Upper lobe of left lung (tissue), 6 donors: ENCODE measurements at regions not wholly inside any gene's neighbourhood (a gene's known extent, or its start where the extent isn't known, plus 50 kb on each side); places are given as distances from the start of the nearest gene placed in this dataset.
"Not testable (repeated sequence)": the region's sequence is repeated elsewhere in the genome, so short reads cannot be mapped to it uniquely, and the experiment has no call there.

Experiments
- ATAC-seq, 2 donors: fragments of 200-7000 bp; cut with Tn5 transposase; one replicate each; pipeline ENCODE4 v1.9.1; 2022; ENCODE audit warnings: mild to moderate bottlenecking in 2 of 2, moderate library complexity in 2 of 2; ENCODE audit not compliant: low FRiP score in 2 of 2
- DNase-seq, 2 donors: peaks; one replicate each; pipeline ENCODE4 v3.0.0-alpha.2; 2019 to 2020
- H3K27ac ChIP-seq, 4 donors: fragments of 200-600 bp; sonication (generic); one replicate each; pipeline ENCODE4 v1.5.1; 2016 to 2019
- H3K27me3 ChIP-seq, 4 donors: fragments of 200-600 bp; sonication (generic); one replicate each; pipeline ENCODE4 v1.5.1; 2017 to 2019
- H3K36me3 ChIP-seq, 4 donors: fragments of 200-600 bp; sonication (generic); one replicate each; pipeline ENCODE4 v1.5.1; 2016 to 2019
- H3K4me1 ChIP-seq, 4 donors: fragments of 200-600 bp; sonication (generic); one replicate each; pipeline ENCODE4 v1.5.1; 2018 to 2019
- H3K4me3 ChIP-seq, 4 donors: fragments of 200-600 bp; sonication (generic); one replicate each; pipeline ENCODE4 v1.5.1; 2017 to 2019; ENCODE audit warnings: mild to moderate bottlenecking in 2 of 4, moderate library complexity in 1 of 4
- H3K9me3 ChIP-seq, 4 donors: fragments of 200-600 bp; sonication (generic); one replicate each; pipeline ENCODE4 v1.5.1; 2018 to 2019
- CTCF ChIP-seq, 6 experiments: fragments of 450-650 bp in 4 of 6; fragments of 200-600 bp in 2 of 6; sonication (generic) in 2 of 6; IDR thresholded peaks; one replicate each; pipeline ENCODE4 v1.5.1; 2016 to 2019; ENCODE audit warnings: antibody characterized with exemption in 6 of 6
- EP300 ChIP-seq, 4 donors: sonication (generic); formaldehyde crosslinking; IDR thresholded peaks; one replicate each; pipeline ENCODE4 v1.5.1; 2017; ENCODE audit warnings: antibody characterized with exemption in 4 of 4, control low read depth in 2 of 4
- POLR2A ChIP-seq, 4 donors: fragments of 450-650 bp; IDR thresholded peaks; one replicate each; pipeline ENCODE4 v1.5.1; 2016 to 2017; ENCODE audit warnings: antibody characterized with exemption in 4 of 4, mild to moderate bottlenecking in 2 of 4
- POLR2AphosphoS5 ChIP-seq, 2 donors: sonication (generic); formaldehyde crosslinking; IDR thresholded peaks; one replicate each; pipeline ENCODE4 v1.5.1; 2017; ENCODE audit warnings: antibody characterized with exemption in 2 of 2
- WGBS, 2 donors: methylation state at CpG; one replicate each; pipeline ENCODE4 v1.1.5; 2017 to 2018; 5-methylcytosine and 5-hydroxymethylcytosine counted together
- donor health status: DM: no; HTN: no; CAD: no; lungs with moderate emphysema.
- donor health status: DM: no; HTN: yes; CAD: no; lungs with severe emphysema.

- TF ChIP-seq CTCF (IDR thresholded peaks at IDR 0.05), result no peak
- TF ChIP-seq POLR2A (IDR thresholded peaks at IDR 0.05), result no peak
- TF ChIP-seq POLR2AphosphoS5 (IDR thresholded peaks at IDR 0.05), result no peak
- no peak for TF ChIP-seq EP300 (IDR thresholded peaks at IDR 0.05)
- Histone ChIP-seq H3K27ac (no peak overlapping the region), H3K9me3 (no peaks in the 10 kb centered on the region), H3K4me1 (no peaks in the 10 kb centered on the region), H3K27me3 (no peaks in the 10 kb centered on the region), H3K36me3 (no peaks in the 10 kb centered on the region), H3K4me3 (no peak overlapping the region)
- WGBS, 2 donors, result 21 to 22% methylated on average over 4 of the region's 4 CpGs
- DNase-seq, result no peak
- no peak for ATAC-seq
These were observed 89.1 kb upstream of the SP4 start for GRCh38 chr7:21338728-21339164.

DNA sequence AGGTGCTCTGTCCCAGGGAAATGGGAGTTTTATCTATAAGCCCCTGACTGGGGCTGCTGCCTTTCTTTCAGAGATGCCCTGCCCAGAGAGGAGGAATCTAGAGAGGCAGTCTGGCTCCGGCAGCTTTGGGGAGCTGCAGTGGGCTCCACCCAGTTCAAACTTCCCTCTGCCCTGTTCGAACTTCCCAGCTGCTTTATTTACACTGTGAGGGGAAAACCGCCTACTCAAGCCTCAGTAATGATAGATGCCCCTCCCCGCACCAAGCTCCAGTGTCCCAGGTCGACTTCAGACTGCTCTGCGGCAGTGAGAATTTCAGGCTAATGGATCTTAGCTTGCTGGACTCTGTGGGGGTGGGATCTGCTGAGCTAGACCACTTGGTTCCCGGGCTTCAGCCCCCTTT, 83.0 kb upstream of the SP4 start:
- not testable (repeated sequence) for H3K27ac ChIP-seq, ATAC-seq, H3K4me3 ChIP-seq, H3K27me3 ChIP-seq, H3K36me3 ChIP-seq, DNase-seq, H3K9me3 ChIP-seq, H3K4me1 ChIP-seq
- WGBS, 2 donors, result 25 to 30% methylated on average over 6 to 7 of the region's 7 CpGs

GRCh38 chr7:21345361-21345760, 82.5 kb upstream of the SP4 start:
- H3K4me3 ChIP-seq, result no peak overlapping the region
- ATAC-seq (no peak), DNase-seq (no peak)
- WGBS, 2 donors, result 71 to 96% methylated on average over 7 to 9 of the region's 9 CpGs
- H3K36me3 ChIP-seq, result no peaks in the 10 kb centered on the region
- TF ChIP-seq EP300 (IDR thresholded peaks at IDR 0.05) (no peak), POLR2A (IDR thresholded peaks at IDR 0.05) (no peak), POLR2AphosphoS5 (IDR thresholded peaks at IDR 0.05) (no peak), CTCF (IDR thresholded peaks at IDR 0.05) (no peak)
- no peaks in the 10 kb centered on the region for H3K9me3 ChIP-seq
- H3K4me1 ChIP-seq, result no peaks in the 10 kb centered on the region
- H3K27me3 ChIP-seq, result peaks cover 0 to 4% (median 0%) of the 10 kb centered on the region in 4 donors
- H3K27ac ChIP-seq, result no peak overlapping the region

DNA sequence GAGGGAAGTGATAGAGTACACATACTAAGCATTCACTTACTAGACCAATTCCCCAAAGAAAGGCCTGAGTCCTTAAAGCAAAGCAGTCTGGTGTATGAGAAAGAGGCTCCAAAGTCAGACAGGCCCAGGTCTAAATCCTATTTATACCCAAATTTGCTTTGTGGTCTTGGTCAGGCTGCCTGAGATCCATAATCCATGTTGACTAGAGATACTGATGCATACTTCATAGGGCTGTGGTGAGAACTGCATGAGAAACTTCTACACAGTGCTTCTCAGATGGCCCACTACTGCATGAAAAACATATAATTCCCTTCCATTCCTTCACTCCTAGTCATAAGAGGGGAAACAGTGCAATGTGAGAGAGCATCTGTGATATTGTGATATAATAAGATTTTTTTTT, 81.6 kb upstream of the SP4 start:
- DNase-seq (no peak), ATAC-seq (no peak)
- H3K4me3 ChIP-seq, result no peak overlapping the region
- no peaks in the 10 kb centered on the region for H3K36me3 ChIP-seq
- TF ChIP-seq POLR2A (IDR thresholded peaks at IDR 0.05), result no peak
- H3K27ac ChIP-seq, result no peak overlapping the region
- no peaks in the 10 kb centered on the region for H3K9me3 ChIP-seq
- H3K27me3 ChIP-seq, result peaks cover 0 to 4% (median 0%) of the 10 kb centered on the region in 4 donors
- no peaks in the 10 kb centered on the region for H3K4me1 ChIP-seq

DNA sequence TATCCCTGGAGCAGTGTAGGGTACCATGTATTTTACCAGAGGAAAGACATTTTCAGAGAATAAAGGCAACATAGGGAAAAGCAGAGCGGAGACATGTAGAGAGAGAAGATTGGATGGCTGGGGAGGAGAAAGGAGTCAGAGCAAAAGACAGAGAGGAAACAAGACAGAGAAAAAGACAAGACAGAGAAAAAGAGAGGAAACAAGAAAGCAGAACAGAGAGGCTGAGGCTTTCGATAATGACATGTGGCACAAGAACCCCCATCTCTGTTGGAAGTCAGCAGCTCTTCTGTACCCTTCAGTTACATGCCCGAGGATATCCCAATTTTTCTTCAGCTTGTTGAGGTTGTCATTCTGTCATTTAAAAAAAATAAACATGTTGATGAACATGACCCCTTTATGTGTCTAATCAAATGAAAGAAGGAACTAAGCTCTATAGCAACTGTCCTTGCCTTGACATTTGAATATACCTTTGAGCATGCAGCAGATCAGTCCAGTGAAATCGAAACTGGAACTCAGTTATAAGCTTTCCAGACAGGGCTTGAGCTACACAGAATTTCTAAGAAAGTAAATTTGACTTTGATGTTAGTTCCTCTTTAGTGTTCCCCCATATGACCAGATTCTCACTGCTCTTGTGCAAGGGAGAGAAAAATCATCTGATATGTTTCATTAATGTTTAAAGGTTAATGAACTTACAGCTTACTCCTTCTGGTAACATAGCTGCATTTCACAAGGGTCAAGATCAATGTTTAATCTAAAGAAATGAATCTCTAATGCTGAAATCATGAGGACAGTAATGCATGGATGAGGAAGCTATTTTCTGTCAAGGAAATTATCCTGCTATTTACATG, 75.1 kb upstream of the SP4 start:
- Histone ChIP-seq H3K4me1 (peaks cover 0 to 7% (median 2%) of the 10 kb centered on the region in 4 donors), H3K4me3 (no peak overlapping the region), H3K36me3 (no peaks in the 10 kb centered on the region), H3K27ac (peak overlapping the region in 2 of 4 donors; percentile 9 to 32), H3K9me3 (no peaks in the 10 kb centered on the region), H3K27me3 (no peaks in the 10 kb centered on the region)
- TF ChIP-seq POLR2A (IDR thresholded peaks at IDR 0.05), result no peak
- TF ChIP-seq POLR2AphosphoS5 (IDR thresholded peaks at IDR 0.05), result no peak
- TF ChIP-seq EP300 (IDR thresholded peaks at IDR 0.05), result no peak
- TF ChIP-seq CTCF (IDR thresholded peaks at IDR 0.05), result no peak
- ATAC-seq, result peak; percentile 21 to 80
- DNase-seq, result no peak
- 51 to 55% methylated on average over 4 of the region's 4 CpGs for WGBS, 2 donors

DNA sequence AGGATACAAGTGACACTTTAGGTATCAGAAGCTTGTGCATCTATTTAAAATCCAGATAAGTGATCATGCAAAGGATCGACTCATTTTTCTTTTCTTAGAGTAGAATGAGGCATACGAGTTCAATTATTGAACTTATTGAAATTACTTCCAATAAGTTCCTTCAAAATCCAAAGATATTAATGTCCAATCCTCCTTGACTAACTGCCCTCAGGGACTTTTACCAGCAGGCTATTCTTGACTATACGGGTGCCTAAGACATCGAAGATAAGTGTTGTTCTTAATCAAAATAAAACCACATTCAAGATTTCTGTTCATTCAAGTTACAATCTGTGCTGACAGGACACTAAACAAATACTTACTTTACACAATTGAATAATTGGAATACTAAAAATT, 74.5 kb upstream of the SP4 start:
- Histone ChIP-seq H3K27me3 (no peaks in the 10 kb centered on the region), H3K9me3 (no peaks in the 10 kb centered on the region), H3K4me1 (peaks cover 0 to 7% (median 2%) of the 10 kb centered on the region in 4 donors), H3K4me3 (no peak overlapping the region), H3K27ac (peak overlapping the region in 1 of 4 donors; percentile 7), H3K36me3 (no peaks in the 10 kb centered on the region)
- no peak for TF ChIP-seq POLR2A (IDR thresholded peaks at IDR 0.05)
- TF ChIP-seq CTCF (IDR thresholded peaks at IDR 0.05), result no peak
- ATAC-seq (no peak), DNase-seq (no peak)
- 64 to 74% methylated on average over 4 of the region's 4 CpGs for WGBS, 2 donors
